CD4-positive, alpha-beta T cell treated with Interleukin-4 for 1 hour (primary cell): ENCODE measurements at regions not wholly inside any gene's neighbourhood (a gene's known extent, or its start where the extent isn't known, plus 50 kb on each side); places are given as distances from the start of the nearest gene placed in this dataset.

Experiments
- DNase-seq, 2 donors: peaks; one replicate each; pipeline ENCODE4 v3.0.0-alpha.2; 2020 to 2022

GRCh38 chr11:134522782-134523570 is 110.9 kb upstream of the B3GAT1 start:
- DNase-seq = no peak

GRCh38 chr11:134521452-134522289 is 109.6 kb upstream of the B3GAT1 start:
- DNase-seq = no peak

GRCh38 chr11:134521001-134521400 is 109.0 kb upstream of the B3GAT1 start:
- no peak for DNase-seq

- DNase-seq = no peak
Measured at GRCh38 chr11:134519788-134520187, 107.7 kb upstream of the B3GAT1 start.

- no peak for DNase-seq
Measured at GRCh38 chr11:134519390-134519750, 107.3 kb upstream of the B3GAT1 start.

- DNase-seq = no peak
Measured at GRCh38 chr11:134518616-134519389, 106.8 kb upstream of the B3GAT1 start.

GRCh38 chr11:134517621-134518293 is 105.7 kb upstream of the B3GAT1 start:
- DNase-seq = peak in 1 of 2 donors; percentile 3

- DNase-seq = no peak
Measured at GRCh38 chr11:134517115-134517514, 105.1 kb upstream of the B3GAT1 start.

- DNase-seq = peak in 1 of 2 donors; percentile 5
Measured at GRCh38 chr11:134516529-134516928, 104.5 kb upstream of the B3GAT1 start.

- DNase-seq = peak in 1 of 2 donors; percentile 3
Measured at GRCh38 chr11:134515081-134515960, 103.3 kb upstream of the B3GAT1 start.

GRCh38 chr11:134514354-134514951 is 102.4 kb upstream of the B3GAT1 start:
- no peak for DNase-seq

- DNase-seq = no peak
Measured at GRCh38 chr11:134513585-134514120, 101.6 kb upstream of the B3GAT1 start.

GRCh38 chr11:134512571-134513538 is 100.8 kb upstream of the B3GAT1 start:
- no peak for DNase-seq

GRCh38 chr11:134512061-134512460 is 100.0 kb upstream of the B3GAT1 start:
- no peak for DNase-seq

GRCh38 chr11:134511255-134511654 is 99.2 kb upstream of the B3GAT1 start:
- peak in 1 of 2 donors; percentile 4 for DNase-seq

- DNase-seq = peak in 1 of 2 donors; percentile 9
Measured at GRCh38 chr11:134510233-134511040, 98.4 kb upstream of the B3GAT1 start.

GRCh38 chr11:134509381-134510232 is 97.6 kb upstream of the B3GAT1 start:
- peak in 1 of 2 donors; percentile 10 for DNase-seq
